Naive B cell (primary cell): ENCODE measurements at regions not wholly inside any gene's neighbourhood (a gene's known extent, or its start where the extent isn't known, plus 50 kb on each side); places are given as distances from the start of the nearest gene placed in this dataset.
"Not testable (repeated sequence)": the region's sequence is repeated elsewhere in the genome, so short reads cannot be mapped to it uniquely, and the experiment has no call there.

Experiments used
- ATAC-seq, 2 donors: fragments of 150-1000 bp; cut with Tn5 transposase; 2 replicates each; pipeline ENCODE4 v1.10.0; 2021; ENCODE audit warnings: low read depth in 2 of 2, mild to moderate bottlenecking in 2 of 2, moderate library complexity in 2 of 2
- DNase-seq: peaks from one replicate; pipeline ENCODE4 v3.0.0; 2022
- H3K27ac Mint-ChIP-seq, 6 donors: one replicate each; pipeline ENCODE4 v1.8.0; 2020 to 2022; ENCODE audit warnings: mild to moderate bottlenecking in 6 of 6, mixed read lengths in 6 of 6, moderate library complexity in 5 of 6, inconsistent platforms in 2 of 6
- H3K27me3 Mint-ChIP-seq, 3 donors: one replicate each; pipeline ENCODE4 v1.8.0; 2021 to 2022; ENCODE audit warnings: mixed read lengths in 3 of 3, mild to moderate bottlenecking in 1 of 3
- H3K36me3 Mint-ChIP-seq, 2 donors: one replicate each; pipeline ENCODE4 v1.8.0; 2020 to 2022; ENCODE audit warnings: mixed read lengths in 2 of 2, inconsistent platforms in 1 of 2, mild to moderate bottlenecking in 1 of 2
- H3K4me1 Mint-ChIP-seq, 3 donors: one replicate each; pipeline ENCODE4 v1.8.0; 2020 to 2022; ENCODE audit warnings: mixed read lengths in 3 of 3, inconsistent platforms in 1 of 3, mild to moderate bottlenecking in 1 of 3, moderate library complexity in 1 of 3
- H3K4me3 Mint-ChIP-seq, 8 donors: one replicate each; pipeline ENCODE4 v1.8.0; 2020 to 2022; ENCODE audit warnings: mild to moderate bottlenecking in 8 of 8, mixed read lengths in 8 of 8, moderate library complexity in 8 of 8, inconsistent platforms in 2 of 8
- H3K9me3 Mint-ChIP-seq, 7 donors: one replicate each; pipeline ENCODE4 v1.8.0; 2020 to 2022; ENCODE audit warnings: mixed read lengths in 7 of 7, mild to moderate bottlenecking in 5 of 7, inconsistent platforms in 2 of 7, moderate library complexity in 1 of 7

- ATAC-seq: no peak
- Mint-ChIP-seq H3K4me3 (no peak overlapping the region), H3K9me3 (peaks cover 3 to 21% (median 8%) of the 10 kb centered on the region in 7 donors), H3K27me3 (no peaks in the 10 kb centered on the region), H3K4me1 (no peaks in the 10 kb centered on the region), H3K27ac (no peak overlapping the region), H3K36me3 (no peaks in the 10 kb centered on the region)
- no peak for DNase-seq
Measured at GRCh38 chr16:5761592-5761991, 664.0 kb upstream of the EEF2KMT start.

GRCh38 chr16:5758281-5758680, 660.7 kb upstream of the EEF2KMT start:
- Mint-ChIP-seq H3K27me3 (no peaks in the 10 kb centered on the region), H3K4me1 (no peaks in the 10 kb centered on the region), H3K36me3 (no peaks in the 10 kb centered on the region), H3K9me3 (peaks cover 0 to 21% (median 8%) of the 10 kb centered on the region in 7 donors), H3K27ac (no peak overlapping the region), H3K4me3 (no peak overlapping the region)
- ATAC-seq (no peak), DNase-seq (no peak)

- Mint-ChIP-seq H3K27me3 (peaks cover 0 to 1% (median 0%) of the 10 kb centered on the region in 3 donors), H3K27ac (no peak overlapping the region), H3K36me3 (no peaks in the 10 kb centered on the region), H3K9me3 (peaks cover 0 to 21% (median 6%) of the 10 kb centered on the region in 7 donors), H3K4me3 (no peak overlapping the region), H3K4me1 (no peaks in the 10 kb centered on the region)
- ATAC-seq (no peak), DNase-seq (no peak)
Measured at GRCh38 chr16:5756969-5757368, 659.4 kb upstream of the EEF2KMT start.

- no peaks in the 10 kb centered on the region for H3K36me3 Mint-ChIP-seq
- H3K4me1 Mint-ChIP-seq: no peaks in the 10 kb centered on the region
- H3K4me3 Mint-ChIP-seq: no peak overlapping the region
- DNase-seq (no peak), ATAC-seq (no peak)
- no peak overlapping the region for H3K27ac Mint-ChIP-seq
- H3K27me3 Mint-ChIP-seq: peaks cover 0 to 4% (median 3%) of the 10 kb centered on the region in 3 donors
- H3K9me3 Mint-ChIP-seq: peaks cover 2 to 11% (median 4%) of the 10 kb centered on the region in 7 donors
Measured at GRCh38 chr16:5753381-5753780, 655.8 kb upstream of the EEF2KMT start.

DNA sequence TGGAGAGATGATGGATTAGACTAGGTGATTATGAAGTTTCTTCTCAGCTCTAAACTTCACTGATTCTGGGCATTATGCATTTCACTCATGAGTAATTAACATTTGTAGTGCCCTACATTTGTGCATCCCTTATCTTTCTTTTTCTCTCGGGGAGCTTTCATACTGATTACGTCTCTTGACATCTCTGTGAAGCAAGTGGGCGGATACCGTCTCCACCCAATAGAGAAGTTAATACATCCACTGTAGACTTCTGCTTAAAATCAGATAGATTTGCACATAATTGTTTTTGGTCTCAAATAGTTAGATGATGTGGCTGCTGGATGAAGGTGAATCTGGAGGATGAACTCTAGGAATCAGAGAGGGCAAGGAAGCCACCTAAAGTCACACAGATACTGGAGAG, 653.6 kb upstream of the EEF2KMT start:
- no peak overlapping the region for H3K27ac Mint-ChIP-seq

GRCh38 chr16:5750439-5750838, 652.8 kb upstream of the EEF2KMT start:
- Mint-ChIP-seq H3K4me3 (peak overlapping the region in 1 of 8 donors; percentile 52), H3K9me3 (peaks cover 0 to 23% (median 11%) of the 10 kb centered on the region in 7 donors)
- H3K27me3 Mint-ChIP-seq, H3K4me1 Mint-ChIP-seq, H3K36me3 Mint-ChIP-seq, ATAC-seq, DNase-seq, H3K27ac Mint-ChIP-seq: not testable (repeated sequence)

More for the DNA sequence above, 653.6 kb upstream of the EEF2KMT start:
- Mint-ChIP-seq H3K36me3 (no peaks in the 10 kb centered on the region), H3K4me3 (no peak overlapping the region), H3K9me3 (peaks cover 0 to 21% (median 11%) of the 10 kb centered on the region in 7 donors), H3K4me1 (no peaks in the 10 kb centered on the region), H3K27me3 (peaks cover 0 to 4% (median 3%) of the 10 kb centered on the region in 3 donors)
- no peak for ATAC-seq
- no peak for DNase-seq

- Mint-ChIP-seq H3K4me3 (no peak overlapping the region), H3K36me3 (no peaks in the 10 kb centered on the region), H3K9me3 (peaks cover 0 to 21% (median 4%) of the 10 kb centered on the region in 7 donors), H3K4me1 (no peaks in the 10 kb centered on the region), H3K27ac (no peak overlapping the region), H3K27me3 (peaks cover 0 to 5% (median 0%) of the 10 kb centered on the region in 3 donors)
- DNase-seq: no peak
- ATAC-seq: no peak
Measured at GRCh38 chr16:5738586-5738985, 641.0 kb upstream of the EEF2KMT start.

GRCh38 chr16:5736209-5736930, 638.8 kb upstream of the EEF2KMT start:
- Mint-ChIP-seq H3K27me3 (peaks cover 0 to 5% (median 0%) of the 10 kb centered on the region in 3 donors), H3K4me1 (no peaks in the 10 kb centered on the region), H3K36me3 (no peaks in the 10 kb centered on the region), H3K9me3 (peaks cover 0 to 23% (median 6%) of the 10 kb centered on the region in 7 donors), H3K4me3 (no peak overlapping the region), H3K27ac (no peak overlapping the region)
- ATAC-seq: no peak
- no peak for DNase-seq

DNA sequence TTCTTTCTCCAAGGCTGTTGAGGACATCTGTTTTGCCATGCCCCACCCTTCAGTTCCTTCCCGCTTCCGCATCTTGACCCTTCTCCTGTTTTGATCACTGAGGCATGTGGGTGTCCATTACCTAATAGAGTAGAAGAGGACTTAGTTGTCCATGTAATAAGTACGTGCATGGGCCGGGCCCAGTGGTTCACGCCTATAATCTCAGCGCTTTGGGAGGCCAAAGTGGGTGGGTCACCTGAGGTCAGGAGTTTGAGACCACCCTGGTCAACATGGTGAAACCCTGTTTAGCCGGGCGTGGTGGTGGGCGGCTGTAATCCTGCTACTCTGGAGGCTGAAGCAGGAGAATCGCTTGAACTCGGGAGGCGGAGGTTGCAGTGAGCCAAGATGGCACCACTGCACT, 637.8 kb upstream of the EEF2KMT start:
- Mint-ChIP-seq H3K9me3 (peaks cover 0 to 14% (median 6%) of the 10 kb centered on the region in 7 donors), H3K4me3 (no peak overlapping the region), H3K36me3 (no peaks in the 10 kb centered on the region), H3K27ac (no peak overlapping the region), H3K27me3 (peaks cover 0 to 5% (median 0%) of the 10 kb centered on the region in 3 donors), H3K4me1 (no peaks in the 10 kb centered on the region)
- ATAC-seq (no peak), DNase-seq (no peak)

DNA sequence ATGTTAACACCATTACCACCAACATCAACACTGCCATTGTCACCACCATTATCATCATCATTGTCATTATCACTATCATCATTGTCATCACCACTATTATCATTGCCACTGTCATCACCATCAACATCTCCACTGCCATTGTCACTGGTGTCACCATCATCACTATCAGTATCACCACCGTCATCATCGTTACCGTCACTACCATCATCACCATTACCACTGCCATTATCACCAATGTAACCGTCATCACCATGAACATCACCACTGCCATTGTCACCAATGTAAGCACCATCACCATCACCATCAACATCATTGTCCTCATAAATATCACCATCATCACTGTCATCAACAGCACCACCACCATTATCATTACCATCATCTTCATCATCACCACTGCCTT, 633.2 kb upstream of the EEF2KMT start:
- no peak for ATAC-seq
- H3K36me3 Mint-ChIP-seq: no peaks in the 10 kb centered on the region
- H3K4me1 Mint-ChIP-seq: no peaks in the 10 kb centered on the region
- H3K4me3 Mint-ChIP-seq: no peak overlapping the region
- H3K9me3 Mint-ChIP-seq: peaks cover 0 to 10% (median 3%) of the 10 kb centered on the region in 7 donors
- no peak overlapping the region for H3K27ac Mint-ChIP-seq
- DNase-seq: no peak
- H3K27me3 Mint-ChIP-seq: peaks cover 0 to 5% (median 0%) of the 10 kb centered on the region in 3 donors

- Mint-ChIP-seq H3K27me3 (no peaks in the 10 kb centered on the region), H3K27ac (no peak overlapping the region), H3K36me3 (no peaks in the 10 kb centered on the region), H3K9me3 (peaks cover 0 to 7% (median 0%) of the 10 kb centered on the region in 7 donors), H3K4me1 (no peaks in the 10 kb centered on the region), H3K4me3 (no peak overlapping the region)
- ATAC-seq (no peak), DNase-seq (no peak)
Measured at GRCh38 chr16:5722116-5722619, 624.6 kb upstream of the EEF2KMT start.

DNA sequence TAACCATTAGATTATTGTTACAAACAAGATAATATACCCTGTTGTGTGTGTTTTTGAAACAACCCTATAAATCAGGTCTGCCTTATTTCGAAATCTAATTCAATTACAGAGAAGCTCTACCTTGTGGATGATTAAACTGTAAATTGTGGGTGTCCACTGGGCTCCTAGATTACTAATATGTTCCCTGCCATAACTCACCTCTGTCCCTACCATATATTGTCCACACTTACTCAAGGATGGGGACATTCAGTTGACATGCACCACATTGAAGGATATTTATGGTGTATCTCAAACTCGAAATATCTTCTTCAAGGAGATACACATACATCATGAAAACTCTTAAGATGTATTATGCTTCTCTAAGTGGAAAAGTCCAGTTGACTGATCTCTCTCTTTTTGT, 617.6 kb upstream of the EEF2KMT start:
- Mint-ChIP-seq H3K27me3 (no peaks in the 10 kb centered on the region), H3K36me3 (no peaks in the 10 kb centered on the region), H3K9me3 (peaks cover 0 to 18% (median 6%) of the 10 kb centered on the region in 7 donors), H3K4me1 (no peaks in the 10 kb centered on the region), H3K4me3 (no peak overlapping the region), H3K27ac (no peak overlapping the region)
- DNase-seq: no peak
- no peak for ATAC-seq

GRCh38 chr16:5709889-5710288, 612.3 kb upstream of the EEF2KMT start:
- no peaks in the 10 kb centered on the region for H3K27me3 Mint-ChIP-seq
- no peaks in the 10 kb centered on the region for H3K36me3 Mint-ChIP-seq
- no peak overlapping the region for H3K27ac Mint-ChIP-seq
- no peaks in the 10 kb centered on the region for H3K4me1 Mint-ChIP-seq
- no peak for ATAC-seq
- H3K4me3 Mint-ChIP-seq: no peak overlapping the region
- peaks cover 2 to 26% (median 8%) of the 10 kb centered on the region in 7 donors for H3K9me3 Mint-ChIP-seq
- no peak for DNase-seq

GRCh38 chr16:5706211-5706610, 608.6 kb upstream of the EEF2KMT start:
- H3K4me1 Mint-ChIP-seq: no peaks in the 10 kb centered on the region
- no peak overlapping the region for H3K4me3 Mint-ChIP-seq
- H3K36me3 Mint-ChIP-seq: peaks cover 0 to 11% of the 10 kb centered on the region in 2 donors

More at GRCh38 chr16:5706211-5706610, 608.6 kb upstream of the EEF2KMT start:
- Mint-ChIP-seq H3K27me3 (no peaks in the 10 kb centered on the region), H3K27ac (no peak overlapping the region), H3K9me3 (peaks cover 8 to 33% (median 18%) of the 10 kb centered on the region in 7 donors)
- ATAC-seq (no peak), DNase-seq (no peak)
